Midbrain (tissue), 1 donor: ENCODE measurements at regions not wholly inside any gene's neighbourhood (a gene's known extent, or its start where the extent isn't known, plus 50 kb on each side); places are given as distances from the start of the nearest gene placed in this dataset.

Experiments
- DNase-seq: peaks from one replicate; lab custom pipeline; 2025; lab: John Stamatoyannopoulos, UW

DNA sequence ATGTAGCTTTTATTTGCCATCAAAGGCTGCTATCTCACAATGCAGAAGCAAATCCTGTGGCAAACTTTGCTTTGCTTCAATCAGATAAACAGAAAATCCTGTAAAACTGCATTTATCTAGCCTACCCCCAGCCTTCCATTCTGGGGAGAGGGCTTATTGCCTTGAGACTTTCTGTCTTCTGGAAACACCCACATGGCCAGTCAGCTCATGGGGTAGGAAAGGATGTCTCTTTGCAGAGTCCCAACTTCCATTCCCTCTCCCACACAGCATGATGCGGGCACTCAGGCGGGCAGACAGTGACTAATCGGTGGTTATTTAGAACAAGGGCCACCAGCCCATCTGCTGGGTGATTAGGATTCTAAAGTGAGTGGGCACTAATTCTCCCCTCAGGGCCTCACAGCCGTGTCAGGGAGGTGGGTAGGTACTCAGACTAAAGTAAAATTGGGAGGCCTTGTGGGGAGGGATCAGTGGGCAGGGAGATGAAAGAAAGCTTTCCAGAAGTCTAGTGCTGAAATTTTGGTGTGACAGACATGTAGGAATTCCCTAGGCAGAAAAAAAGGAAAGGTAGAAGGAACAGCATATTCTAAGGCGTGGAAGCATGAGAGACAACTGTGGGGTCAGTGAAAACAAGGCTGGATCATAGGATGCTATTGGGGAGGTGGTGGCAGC is 720.5 kb downstream of the VRK1 start:
- no peak for DNase-seq

DNA sequence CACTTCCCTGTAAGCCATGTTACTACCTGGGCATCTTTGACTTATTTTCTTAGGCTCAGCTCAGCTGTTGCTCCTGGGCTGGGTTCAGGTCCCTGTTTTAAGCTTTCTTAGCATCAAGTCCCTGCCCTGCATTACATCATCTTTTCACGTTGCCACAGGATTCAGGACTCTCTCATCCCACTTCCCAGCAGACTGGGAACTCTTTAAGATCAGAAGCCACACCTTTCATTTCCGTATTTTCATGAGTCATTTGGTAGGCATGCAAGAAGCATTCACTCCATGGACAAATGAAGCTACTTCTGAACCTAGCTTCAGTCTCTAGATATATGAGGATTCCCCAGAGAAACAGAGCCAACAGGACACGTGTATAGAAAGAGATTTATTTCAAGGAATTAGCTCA is 726.8 kb downstream of the VRK1 start:
- DNase-seq: no peak

DNA sequence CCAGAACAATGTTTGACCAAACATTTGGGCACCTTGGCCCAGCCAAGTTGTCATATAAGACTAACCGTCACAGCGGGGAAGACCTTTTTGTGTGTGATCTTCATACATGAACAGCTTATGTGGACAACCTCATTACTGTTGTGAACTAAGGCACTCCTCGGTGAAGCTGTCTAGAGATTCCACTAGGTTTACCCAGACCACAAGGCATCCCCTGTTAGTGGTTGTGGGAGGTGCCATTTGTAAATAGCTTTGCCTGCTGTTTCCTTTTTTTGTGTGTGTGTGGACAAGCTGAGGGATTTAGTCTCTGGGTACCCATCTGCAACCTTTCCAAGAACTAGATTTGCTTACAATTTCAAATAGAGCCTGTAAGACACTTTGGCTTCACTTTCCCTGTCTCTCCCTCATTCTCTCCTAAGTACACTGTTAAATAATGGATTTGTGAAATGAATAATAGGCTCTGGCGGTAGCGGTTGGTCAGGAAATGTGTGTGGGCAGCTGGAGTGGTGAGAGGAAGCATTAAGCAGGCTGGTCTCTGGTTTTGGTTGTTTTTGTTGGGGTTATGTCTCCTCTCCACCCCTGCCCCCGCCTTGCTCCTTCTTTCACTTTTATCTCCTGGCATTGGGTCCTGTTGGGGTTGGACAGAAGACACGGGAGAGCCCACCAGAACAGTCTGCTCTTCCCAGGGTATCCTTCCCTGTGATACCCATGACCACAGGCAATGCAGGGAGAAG is 727.6 kb downstream of the VRK1 start:
- no peak for DNase-seq

DNA sequence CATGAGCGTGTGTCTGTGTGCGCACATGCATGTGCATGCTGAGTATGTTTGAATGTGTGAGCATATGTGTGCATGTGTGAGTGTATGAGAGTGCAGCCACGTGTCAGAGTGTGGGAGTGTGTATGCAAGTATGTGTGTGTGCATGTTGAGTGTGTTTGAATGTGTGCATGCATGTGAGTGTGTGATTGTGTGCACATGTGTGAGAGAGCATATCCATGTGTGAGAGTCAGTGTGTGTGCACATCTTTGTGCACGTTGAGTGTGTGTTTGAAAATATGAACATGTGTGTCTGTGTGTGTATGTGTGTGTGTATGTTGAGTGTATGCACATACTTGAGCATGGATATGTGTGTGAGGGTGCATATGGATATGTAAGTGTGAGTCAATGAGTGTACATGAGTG is 730.8 kb downstream of the VRK1 start:
- no peak for DNase-seq

DNA sequence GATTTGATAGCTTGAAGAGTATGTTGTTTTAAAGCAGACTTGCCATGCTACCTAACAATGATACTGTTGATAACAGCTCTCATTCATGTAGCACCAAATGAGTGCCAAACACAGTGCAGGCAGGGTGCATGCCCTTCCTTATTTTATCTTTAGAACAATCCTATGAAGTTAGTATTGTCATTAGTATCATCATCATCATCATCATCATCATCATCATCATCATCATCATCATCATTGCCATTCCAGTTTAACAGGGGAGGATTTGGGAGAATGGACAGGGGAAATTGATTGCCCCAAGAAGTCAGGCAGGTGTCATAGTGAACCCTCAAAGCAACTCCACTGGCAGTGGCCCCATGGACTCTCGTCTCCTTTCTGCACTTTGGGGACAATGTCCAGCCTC is 734.9 kb downstream of the VRK1 start:
- no peak for DNase-seq

DNA sequence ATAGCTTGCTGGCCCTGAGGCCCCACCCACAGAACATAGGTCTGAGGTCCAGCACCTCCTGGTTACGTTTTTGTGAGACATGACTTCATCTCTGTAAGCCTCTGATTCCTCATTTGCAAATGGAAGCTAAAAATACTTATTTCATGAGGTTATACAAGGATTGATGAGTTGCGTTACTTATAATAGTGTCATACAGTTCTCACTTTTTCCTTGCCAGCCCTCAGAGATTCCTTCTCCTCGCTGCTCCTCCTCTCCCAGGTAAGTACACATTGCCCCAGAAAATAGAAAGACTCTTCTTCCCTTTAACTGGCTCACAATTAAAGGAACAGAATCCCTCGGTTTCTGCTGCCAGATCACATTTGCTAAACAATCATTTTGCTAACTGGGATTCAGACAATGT is 739.2 kb downstream of the VRK1 start:
- no peak for DNase-seq

DNA sequence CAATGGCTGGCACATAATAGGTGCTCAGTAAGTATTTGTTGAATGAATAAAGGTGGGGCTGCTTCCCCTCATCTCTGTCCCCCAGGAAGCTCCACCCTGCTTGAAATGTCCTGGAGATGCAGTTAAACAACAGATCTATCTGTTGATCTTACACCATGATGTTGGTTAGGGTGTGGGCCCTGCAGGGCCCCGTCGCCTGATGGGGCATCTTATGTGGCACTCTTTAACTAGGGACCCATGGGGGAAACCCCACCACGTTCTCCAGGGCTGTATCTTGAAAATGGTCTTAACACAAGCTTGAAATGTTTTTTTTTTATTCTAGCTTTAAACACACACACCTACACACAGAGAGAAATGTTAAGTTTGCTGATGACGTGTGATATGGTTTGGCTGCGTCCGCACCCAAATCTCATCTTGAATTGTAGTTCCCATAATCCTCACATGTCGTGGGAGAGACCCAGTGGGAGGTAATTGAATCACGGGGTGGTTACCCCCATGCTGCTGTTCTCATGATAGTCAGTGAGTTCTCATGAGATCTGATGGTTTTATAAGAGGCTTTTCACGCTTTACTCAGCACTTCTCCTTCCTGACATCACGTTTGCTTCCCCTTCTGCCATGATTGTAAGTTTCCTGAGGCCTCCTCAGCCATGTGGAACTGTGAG is 741.7 kb downstream of the VRK1 start:
- no peak for DNase-seq

DNA sequence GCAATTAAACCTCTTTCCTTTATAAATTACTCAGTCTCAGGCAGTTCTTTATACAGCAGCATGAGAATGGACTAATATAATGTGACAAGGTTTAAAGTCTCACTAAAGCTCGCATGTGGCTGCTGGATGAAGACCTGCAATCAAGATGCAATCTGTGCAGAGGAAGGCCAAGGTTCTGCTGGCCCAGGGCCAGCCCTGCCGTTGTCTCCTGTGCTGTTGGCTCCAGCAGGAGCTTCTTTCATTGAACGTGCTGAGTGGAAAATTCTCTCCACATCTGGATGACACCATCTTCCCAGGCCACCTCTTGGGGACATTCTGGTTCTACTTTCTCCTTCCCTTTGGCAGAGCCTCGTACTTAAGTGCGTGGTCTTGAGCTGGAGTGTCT is 742.2 kb downstream of the VRK1 start:
- DNase-seq: no peak

DNA sequence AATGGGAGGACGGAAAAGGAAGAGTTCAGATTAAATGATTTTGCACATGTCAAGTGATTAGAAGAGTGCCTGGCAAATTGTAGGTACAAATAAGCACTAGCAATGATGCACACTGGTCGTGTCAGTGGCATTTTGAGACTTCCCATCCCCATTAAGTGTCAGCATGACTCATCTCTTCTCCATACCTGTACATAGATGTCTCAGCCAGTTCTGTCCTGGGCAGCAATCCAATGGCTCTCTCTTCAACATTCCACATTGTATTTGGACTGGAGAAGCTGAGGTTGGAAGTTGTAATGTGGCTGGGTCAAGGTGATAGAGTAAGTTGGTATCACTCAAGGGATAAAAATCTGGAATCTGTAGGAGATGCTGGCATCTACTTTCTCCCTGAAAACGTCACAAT is 742.7 kb downstream of the VRK1 start:
- DNase-seq: no peak

DNA sequence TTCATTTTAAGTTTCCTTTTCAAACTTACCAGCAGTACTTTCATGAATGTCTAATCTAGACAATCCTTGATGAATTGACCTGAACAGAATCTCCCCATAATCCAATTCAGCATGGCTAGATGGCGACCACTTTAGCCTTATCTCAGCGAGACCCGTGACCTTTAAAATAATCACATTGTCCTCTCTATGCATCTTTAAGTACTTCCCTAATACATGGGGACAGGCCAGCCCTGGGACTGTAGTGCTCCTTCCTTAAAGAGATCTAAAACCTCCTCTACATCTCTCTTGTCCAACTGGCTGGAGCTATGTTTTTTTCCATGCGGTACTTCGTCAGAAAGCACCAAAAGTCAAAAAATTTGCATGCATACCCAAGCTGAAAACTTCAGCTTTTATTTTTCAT is 746.0 kb downstream of the VRK1 start:
- no peak for DNase-seq

DNA sequence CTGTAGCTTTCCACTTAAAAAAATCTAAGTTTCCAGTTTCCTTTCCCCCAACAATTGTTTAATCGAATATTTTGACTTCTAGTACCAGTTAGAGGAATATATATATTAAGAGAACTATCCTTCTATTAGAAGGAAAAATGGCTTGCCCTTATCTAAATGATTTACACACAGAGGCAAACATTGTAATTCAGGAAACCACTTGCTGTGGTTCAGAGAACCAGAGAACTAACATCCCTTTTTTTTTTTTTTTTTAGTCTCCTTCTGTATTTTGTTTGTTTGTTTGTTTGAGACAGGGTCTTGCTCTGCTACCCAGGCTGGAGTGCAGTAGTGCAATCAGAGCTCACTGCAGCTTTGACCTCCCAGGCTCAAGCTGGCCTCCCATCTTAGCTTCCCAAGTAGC is 746.6 kb downstream of the VRK1 start:
- no peak for DNase-seq

DNA sequence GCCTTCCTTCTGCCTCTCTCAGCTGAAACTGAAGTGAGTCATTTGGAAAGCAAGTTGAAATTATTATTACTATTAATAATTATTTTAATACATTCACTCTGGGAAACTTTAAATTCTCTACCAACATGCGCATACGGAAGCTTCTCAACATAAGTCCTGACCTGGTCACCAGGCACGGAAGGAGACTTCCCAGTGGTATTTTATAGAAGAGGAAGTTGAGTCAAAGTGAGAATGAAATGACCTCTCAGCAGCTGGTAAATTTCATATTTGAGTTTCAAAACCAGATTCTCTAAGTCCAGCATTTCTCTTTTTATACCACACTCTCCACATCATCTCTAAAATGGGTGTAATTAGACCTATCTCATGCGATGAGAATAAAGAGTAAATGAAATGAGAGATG is 747.4 kb downstream of the VRK1 start:
- DNase-seq: no peak

DNA sequence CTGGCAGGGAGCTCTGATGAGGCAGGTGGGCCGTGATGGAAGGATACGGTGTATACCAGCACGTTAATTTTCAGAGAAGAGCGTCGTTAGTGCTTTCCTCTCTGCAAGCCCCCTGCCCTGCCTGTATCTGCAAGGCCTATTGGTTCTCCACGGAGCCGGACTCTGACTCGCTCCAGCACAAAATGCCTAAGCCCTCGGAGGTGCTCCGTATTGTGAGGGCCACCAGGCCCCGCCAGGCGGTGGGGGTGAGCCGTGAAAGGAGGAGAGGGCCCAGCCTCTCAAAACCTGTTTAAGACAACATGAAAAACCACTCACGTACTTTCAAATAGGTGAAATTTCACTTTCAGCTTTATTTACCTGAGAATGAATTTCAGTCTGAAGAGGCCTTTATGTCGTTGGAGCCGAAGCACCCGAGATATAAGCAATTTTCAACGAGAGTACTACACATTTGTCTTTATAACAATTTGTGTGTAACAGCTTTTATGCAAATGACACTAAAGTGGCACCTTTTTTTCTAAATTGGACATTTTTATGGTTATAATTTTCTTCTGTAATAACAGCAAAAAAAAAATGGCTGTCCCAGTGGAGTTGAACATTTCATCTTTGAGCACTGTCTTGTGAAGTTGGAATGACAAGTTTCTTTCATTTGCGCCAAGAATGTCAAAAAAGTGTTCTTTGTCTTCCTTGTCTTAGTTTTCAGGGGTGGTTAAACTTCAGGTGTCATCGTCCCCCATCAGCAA is 749.5 kb downstream of the VRK1 start:
- DNase-seq: no peak

DNA sequence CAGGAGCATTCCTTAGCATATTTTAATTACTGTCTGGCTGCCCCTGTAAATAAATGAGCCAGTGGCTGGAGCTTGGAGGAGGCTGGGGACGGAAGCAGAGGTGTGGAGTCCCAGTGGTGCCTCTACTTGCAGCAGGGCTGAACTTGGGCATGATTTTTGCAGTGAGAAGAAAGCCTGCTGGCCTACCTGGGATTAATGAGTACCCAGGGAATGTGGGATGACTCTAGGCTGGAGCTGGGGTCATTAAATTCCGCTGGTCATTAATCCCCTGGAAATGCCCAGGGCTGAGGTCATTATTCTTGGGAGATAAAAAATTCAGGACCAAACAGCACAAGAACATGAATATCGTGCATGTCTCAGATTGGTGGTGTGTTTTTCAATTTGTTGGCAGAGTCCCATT is 753.3 kb downstream of the VRK1 start:
- no peak for DNase-seq

DNA sequence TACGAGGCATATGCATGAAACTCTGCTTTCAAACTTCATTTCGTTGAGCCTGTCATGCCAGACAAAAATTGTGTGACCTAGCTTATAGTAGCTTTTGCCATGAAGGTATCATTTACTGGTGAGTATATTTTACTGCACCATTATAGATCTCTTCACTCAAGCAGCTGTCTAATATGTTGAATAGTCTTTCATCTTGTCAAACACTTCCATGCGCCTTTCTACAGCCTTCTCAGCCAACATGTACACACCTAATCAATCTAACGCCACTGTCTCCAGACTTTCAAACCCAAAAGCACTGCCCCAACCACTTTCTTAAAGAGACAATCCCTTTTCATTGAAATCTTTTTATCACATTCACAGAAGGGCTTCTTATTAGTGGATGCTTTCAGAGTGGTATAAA is 757.4 kb downstream of the VRK1 start:
- no peak for DNase-seq

DNA sequence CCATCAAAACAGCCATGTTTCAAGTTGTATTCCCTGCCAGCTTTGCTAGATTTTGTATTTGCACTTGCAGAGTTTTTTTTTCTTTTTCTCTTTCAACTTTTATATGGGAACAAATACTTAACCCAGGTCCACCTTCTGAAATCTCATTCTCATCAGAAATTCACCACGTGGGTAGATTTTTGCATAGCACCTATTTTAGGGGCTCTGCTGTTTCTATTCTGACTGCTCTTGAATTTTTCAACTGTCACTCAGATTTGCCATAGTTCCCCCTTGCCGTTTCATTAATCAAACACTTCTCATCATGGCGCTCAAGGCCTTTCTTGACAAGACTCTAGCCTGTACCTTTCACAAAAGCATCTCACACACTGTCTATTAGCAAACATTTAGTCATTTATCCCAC is 767.2 kb downstream of the VRK1 start:
- no peak for DNase-seq

DNA sequence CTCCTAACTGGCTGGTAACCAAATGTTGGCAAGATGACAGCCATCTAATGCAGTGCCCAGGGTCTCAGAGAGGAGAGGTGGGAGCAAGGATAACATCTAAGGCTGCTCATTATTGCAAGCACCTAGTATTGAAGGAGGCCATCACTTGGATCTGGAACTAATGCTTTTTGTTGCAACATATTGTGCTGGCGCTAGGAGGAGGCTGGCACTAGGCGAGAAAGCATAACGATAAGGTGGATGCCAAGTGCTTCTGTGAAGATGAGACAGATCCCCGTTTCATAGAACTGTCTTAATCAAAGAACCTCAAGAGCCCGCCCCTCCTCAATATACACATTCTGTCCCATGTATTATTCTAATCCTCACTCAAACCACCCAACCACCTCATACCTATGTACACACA is 774.0 kb downstream of the VRK1 start:
- DNase-seq: no peak

DNA sequence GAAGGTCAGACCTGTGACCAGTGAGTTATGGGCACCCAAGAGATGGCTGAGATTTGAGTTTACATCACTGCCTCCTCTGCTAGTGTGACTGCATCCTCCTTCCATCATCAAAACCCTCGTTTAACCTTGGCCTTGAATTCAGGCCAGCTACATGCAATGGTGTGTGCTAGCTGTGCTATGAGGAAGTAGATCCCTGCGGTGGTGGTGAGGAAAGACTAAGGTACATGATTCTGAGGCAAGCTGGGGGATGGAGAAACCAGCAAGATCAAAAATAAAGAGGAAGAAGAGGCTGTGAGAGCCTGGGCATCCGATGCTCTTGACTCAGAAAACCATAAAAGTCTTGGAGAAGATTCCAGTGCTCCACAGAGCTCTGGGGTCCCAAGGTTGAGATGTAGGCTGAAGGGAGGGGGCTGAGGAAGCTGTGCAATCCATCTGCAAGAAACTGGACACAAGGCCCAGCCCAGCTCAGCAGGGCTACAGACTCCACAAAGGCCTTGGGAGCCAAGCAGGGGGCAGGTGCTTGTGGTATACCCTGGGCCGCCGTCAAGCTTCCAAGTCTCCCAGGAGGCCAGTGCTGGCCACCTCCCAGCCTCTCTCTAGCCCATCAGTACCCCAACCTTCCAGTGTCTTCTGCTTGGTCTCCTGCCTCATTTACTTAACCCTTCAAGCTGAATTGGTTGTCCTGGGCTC is 774.8 kb downstream of the VRK1 start:
- no peak for DNase-seq

DNA sequence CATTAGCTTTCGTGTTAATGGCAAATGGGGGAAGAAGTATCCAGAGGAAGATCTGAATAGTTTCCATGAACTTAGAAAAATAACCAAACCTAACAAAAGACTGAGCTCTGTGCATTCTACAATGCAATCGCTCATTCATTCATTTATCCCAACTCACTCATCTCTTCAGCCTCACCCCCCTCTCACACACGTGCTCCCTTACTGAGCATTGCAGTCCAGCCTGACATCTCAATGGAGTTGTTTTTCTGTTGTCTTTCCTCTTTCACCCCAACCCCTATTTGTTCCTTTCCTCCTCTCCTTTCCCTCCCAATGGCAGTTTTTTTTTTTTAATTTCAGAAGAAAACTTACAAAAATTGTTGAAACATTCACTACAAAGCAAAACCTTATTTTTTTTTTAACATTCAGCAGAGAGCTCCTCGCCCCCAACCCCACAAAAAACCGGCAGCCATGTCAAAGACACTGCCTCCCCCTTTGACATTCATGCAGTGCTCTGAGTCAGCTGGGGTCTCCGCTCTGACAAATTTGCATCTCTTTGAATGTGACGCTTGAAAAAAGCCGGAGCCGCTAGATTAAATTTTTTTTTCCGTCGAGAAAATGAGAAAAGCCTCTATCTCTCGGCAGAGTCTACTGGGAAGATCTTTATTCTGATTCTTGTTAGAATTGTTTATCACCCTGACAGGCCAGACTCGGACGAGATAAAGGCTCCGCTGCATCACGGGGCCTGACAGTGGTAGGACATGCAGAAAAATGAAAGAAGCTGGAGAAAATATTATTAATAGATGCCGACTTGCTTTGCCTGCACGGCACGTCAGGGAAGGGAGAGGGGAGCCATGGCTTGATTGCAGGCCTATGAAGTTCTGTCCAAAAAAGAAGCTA is 775.6 kb downstream of the VRK1 start:
- no peak for DNase-seq

DNA sequence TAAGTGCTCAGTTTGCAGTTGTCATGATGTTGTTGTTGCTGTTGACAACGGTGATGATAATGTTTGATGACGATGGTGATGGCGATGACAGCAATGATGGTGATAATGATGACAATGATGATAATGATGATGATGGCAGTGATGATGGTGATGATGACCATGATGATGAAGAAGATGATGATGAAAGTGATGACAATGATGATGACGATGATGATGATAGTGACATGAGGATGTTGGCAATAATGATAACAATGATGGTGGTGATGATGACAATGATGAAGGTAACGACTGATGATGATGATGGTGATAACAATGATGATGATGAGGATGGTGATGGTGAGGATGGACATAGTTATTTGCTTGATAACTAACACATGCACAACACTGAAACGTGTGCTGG is 778.5 kb downstream of the VRK1 start:
- DNase-seq: no peak

DNA sequence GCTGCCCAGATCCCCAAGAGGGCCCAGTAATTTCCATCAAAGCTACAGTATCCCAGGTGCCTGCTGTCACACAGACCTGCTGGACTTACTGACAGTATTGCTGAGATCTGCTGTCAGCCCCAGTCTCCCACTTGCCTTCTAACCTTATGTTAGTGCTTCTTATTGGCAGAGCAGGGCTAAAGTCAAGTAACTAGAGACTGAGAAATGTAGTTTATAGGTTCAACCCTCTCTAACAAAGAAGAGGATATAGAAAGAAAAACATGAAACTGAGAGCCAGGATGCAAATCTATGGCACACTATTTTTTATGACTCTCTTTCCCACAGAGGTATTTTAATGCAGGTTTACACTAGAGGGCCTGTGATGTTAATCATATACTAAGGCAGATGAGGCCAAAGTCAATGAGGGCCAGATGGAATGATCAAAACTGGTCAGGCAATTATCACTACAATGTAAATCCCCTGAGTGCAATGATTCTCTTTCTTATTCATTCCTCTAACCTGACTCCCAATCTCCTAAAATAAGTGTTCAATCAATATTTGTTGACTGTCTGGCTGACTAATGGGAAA is 781.9 kb downstream of the VRK1 start:
- DNase-seq: no peak
